Caco-2 (cell line): ENCODE measurements at regions not wholly inside any gene's neighbourhood (a gene's known extent, or its start where the extent isn't known, plus 50 kb on each side); places are given as distances from the start of the nearest gene placed in this dataset.

Source experiments
- BruUV-seq: library from RNA; stranded (reverse); fragments of 400-500 nt; replicated peaks from 2 replicates; lab custom pipeline; 2021; lab: Mats Ljungman, UMichigan
- CTCF ChIA-PET: fragments of 300-600 bp; sonication (Branson Sonifier 250); formaldehyde crosslinking; loops from one replicate; lab custom pipeline; 2022; ENCODE audit warnings: antibody characterized with exemption; lab: Charles Lee
- POLR2A ChIA-PET: fragments of 300-600 bp; sonication (Branson Sonifier 250); formaldehyde crosslinking; loops from one replicate; lab custom pipeline; 2022; ENCODE audit warnings: antibody characterized with exemption; lab: Charles Lee
- DNase-seq, 2 experiments: peaks; one replicate each; pipeline versions ENCODE4 v3.0.0 to v3.0.0-alpha.2; 2020 to 2022
- H3K27me3 ChIP-seq: replicated peaks from 2 replicates; pipeline ENCODE4 v1.6.0; 2011; ENCODE audit warnings: low read length; ENCODE audit not compliant: control insufficient read depth, insufficient read depth
- H3K36me3 ChIP-seq: 2 replicates; pipeline ENCODE4 v1.5.1; 2011; ENCODE audit warnings: low read length; ENCODE audit not compliant: control insufficient read depth, insufficient read depth
- H3K4me1 ChIP-seq: fragments of 250-450 bp; sonication (Bioruptor Pico); 2 replicates; pipeline ENCODE4 v1.5.1; 2020; ENCODE audit warnings: mild to moderate bottlenecking
- H3K4me3 ChIP-seq: 2 replicates; pipeline ENCODE4 v1.5.1; 2011; ENCODE audit warnings: low read depth, mild to moderate bottlenecking, control low read depth, low read length
- H3K9me3 ChIP-seq: fragments of 250-450 bp; sonication (Bioruptor Pico); 2 replicates; pipeline ENCODE4 v1.5.1; 2020; ENCODE audit warnings: mild to moderate bottlenecking, moderate library complexity
- H3K27ac Mint-ChIP-seq: one replicate; pipeline ENCODE4 v1.8.0; 2022; ENCODE audit warnings: mixed read lengths; ENCODE audit not compliant: unreplicated experiment
- H3K27me3 Mint-ChIP-seq: one replicate; pipeline ENCODE4 v1.8.0; 2022; ENCODE audit warnings: mixed read lengths; ENCODE audit not compliant: insufficient read depth, unreplicated experiment
- H3K36me3 Mint-ChIP-seq: one replicate; pipeline ENCODE4 v1.8.0; 2022; ENCODE audit warnings: mild to moderate bottlenecking, mixed read lengths; ENCODE audit not compliant: insufficient read depth, unreplicated experiment
- H3K4me1 Mint-ChIP-seq: one replicate; pipeline ENCODE4 v1.8.0; 2022; ENCODE audit warnings: low read depth, mixed read lengths; ENCODE audit not compliant: unreplicated experiment
- H3K4me3 Mint-ChIP-seq: one replicate; pipeline ENCODE4 v1.8.0; 2022; ENCODE audit warnings: mild to moderate bottlenecking, moderate library complexity, mixed read lengths; ENCODE audit not compliant: unreplicated experiment
- H3K9me3 Mint-ChIP-seq: one replicate; pipeline ENCODE4 v1.8.0; 2022; ENCODE audit warnings: mixed read lengths; ENCODE audit not compliant: unreplicated experiment
- intact Hi-C: fragments of 100-400 bp; cut with micrococcal nuclease; formaldehyde crosslinking; loops from one replicate; pipeline ENCODE4 v1.10.0; 2022; ENCODE audit not compliant: unreplicated experiment
- TF ChIP-seq, protein P1 (sequence below), 2 experiments: fragments of 200-600 bp in 1 of 2; IDR thresholded peaks; 1 replicate in 1 of 2; 2 replicates in 1 of 2; pipeline versions ENCODE4 v1.5.1 to v1.8.0; 2011 to 2022; ENCODE audit warnings: antibody characterized with exemption in 1 of 2, control low read depth in 1 of 2, inconsistent platforms in 1 of 2, low read depth in 1 of 2, low read length in 1 of 2, mild to moderate bottlenecking in 1 of 2, moderate library complexity in 1 of 2; ENCODE audit not compliant: insufficient read depth in 1 of 2, severe bottlenecking in 1 of 2, unreplicated experiment in 1 of 2

DNA sequence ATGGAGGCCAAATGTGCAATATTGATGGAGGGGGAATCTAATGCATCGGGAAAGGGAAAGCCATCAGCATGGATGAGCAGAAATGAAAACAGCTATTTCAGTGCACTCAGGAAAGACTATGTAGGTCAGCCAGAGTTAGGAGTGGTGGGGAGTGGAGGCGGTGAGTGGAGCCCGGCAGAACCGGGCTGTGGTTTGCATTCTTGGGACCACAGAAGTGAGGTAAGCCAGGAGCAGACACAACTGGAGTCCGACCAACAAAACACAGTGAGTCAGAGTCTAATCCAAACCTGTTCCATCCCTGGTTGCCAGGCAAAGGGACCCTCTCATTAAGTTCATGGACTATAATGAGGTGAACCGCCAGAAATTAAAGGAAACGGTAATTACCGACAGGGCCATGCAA is 61.1 kb upstream of the RAB12 start:
- H3K4me3 Mint-ChIP-seq: no peak overlapping the region
- intact Hi-C loops: no loop called here

DNA sequence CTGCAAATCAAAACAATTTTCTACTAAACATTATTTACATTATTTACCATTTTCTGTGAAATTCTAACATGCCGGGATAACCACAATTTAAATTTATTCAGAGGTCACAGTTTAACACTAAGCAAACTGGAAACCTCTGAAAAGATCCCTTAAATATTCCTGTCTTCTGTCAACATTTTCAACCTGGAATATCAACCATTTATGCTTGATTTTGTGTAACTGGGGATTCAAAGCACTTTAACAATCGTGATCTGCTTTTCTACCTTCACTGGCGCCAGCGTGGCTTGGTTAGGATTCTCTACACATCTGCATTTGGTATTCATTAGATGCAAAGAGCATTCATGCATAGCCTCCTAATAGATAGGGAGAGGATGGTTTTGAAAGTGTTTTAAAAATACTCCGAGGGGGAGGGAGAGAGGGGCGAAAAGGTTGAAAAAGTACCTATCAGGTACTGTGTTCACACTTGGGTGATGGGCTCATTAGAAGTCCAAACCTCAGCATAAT is 59.9 kb upstream of the RAB12 start:
- no peak for DNase-seq
- Mint-ChIP-seq H3K4me1 (no peaks in the 10 kb centered on the region), H3K27ac (no peak overlapping the region), H3K27me3 (peaks cover 19% of the 10 kb centered on the region), H3K36me3 (no peaks in the 10 kb centered on the region), H3K4me3 (no peak overlapping the region), H3K9me3 (no peaks in the 10 kb centered on the region)
- H3K4me3 ChIP-seq: no peak overlapping the region
- H3K27me3 ChIP-seq: no peaks in the 10 kb centered on the region; the same call in 1 of the 2 replicates
- intact Hi-C loops: no loop called here
- ChIA-PET CTCF (no interaction called here), POLR2A (no interaction called here)
- no TSS peak for BruUV-seq
- no peaks in the 10 kb centered on the region for H3K4me1 ChIP-seq
- no peaks in the 10 kb centered on the region for H3K36me3 ChIP-seq
- no peaks in the 10 kb centered on the region for H3K9me3 ChIP-seq
- TF ChIP-seq, protein P1, sequence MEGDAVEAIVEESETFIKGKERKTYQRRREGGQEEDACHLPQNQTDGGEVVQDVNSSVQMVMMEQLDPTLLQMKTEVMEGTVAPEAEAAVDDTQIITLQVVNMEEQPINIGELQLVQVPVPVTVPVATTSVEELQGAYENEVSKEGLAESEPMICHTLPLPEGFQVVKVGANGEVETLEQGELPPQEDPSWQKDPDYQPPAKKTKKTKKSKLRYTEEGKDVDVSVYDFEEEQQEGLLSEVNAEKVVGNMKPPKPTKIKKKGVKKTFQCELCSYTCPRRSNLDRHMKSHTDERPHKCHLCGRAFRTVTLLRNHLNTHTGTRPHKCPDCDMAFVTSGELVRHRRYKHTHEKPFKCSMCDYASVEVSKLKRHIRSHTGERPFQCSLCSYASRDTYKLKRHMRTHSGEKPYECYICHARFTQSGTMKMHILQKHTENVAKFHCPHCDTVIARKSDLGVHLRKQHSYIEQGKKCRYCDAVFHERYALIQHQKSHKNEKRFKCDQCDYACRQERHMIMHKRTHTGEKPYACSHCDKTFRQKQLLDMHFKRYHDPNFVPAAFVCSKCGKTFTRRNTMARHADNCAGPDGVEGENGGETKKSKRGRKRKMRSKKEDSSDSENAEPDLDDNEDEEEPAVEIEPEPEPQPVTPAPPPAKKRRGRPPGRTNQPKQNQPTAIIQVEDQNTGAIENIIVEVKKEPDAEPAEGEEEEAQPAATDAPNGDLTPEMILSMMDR (IDR thresholded peaks at IDR 0.05; ENCODE audit: insufficient read depth in 1 of 2, low read depth in 1 of 2, low read length in 1 of 2, severe bottlenecking in 1 of 2, unreplicated experiment in 1 of 2): no peak

More for the DNA sequence above, 61.1 kb upstream of the RAB12 start:
- Histone ChIP-seq H3K27me3 (no peaks in the 10 kb centered on the region; the same call in none of the 2 replicates), H3K36me3 (no peaks in the 10 kb centered on the region), H3K4me3 (no peak overlapping the region), H3K4me1 (no peaks in the 10 kb centered on the region), H3K9me3 (no peaks in the 10 kb centered on the region)
- peaks cover 21% of the 10 kb centered on the region for H3K27me3 Mint-ChIP-seq
- ChIA-PET CTCF (no interaction called here), POLR2A (no interaction called here)
- BruUV-seq: no TSS peak
- DNase-seq: no peak
- no peaks in the 10 kb centered on the region for H3K36me3 Mint-ChIP-seq
- H3K4me1 Mint-ChIP-seq: no peaks in the 10 kb centered on the region
- H3K27ac Mint-ChIP-seq: no peak overlapping the region
- TF ChIP-seq, protein P1 (IDR thresholded peaks at IDR 0.05; ENCODE audit: insufficient read depth in 1 of 2, low read depth in 1 of 2, low read length in 1 of 2, severe bottlenecking in 1 of 2, unreplicated experiment in 1 of 2): no peak
- H3K9me3 Mint-ChIP-seq: no peaks in the 10 kb centered on the region

DNA sequence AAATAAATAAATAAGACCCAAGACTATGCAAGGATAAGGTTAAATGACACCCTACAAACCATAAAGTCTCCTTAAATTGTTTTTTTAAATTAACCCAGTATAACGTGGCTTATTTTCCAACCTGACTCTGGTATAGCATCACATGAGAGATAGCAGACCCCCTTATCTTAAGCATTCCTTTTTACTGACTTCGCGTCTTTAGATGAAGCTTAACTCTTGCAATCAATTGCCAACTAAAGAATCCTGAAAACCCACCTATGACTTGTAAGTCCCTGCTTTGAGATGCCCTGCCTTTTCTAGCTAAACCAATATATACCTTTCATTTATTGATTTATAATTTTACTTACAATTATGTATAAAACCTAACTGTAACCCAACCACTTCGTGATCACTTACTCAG is 57.1 kb upstream of the RAB12 start:
- no peak overlapping the region for H3K27ac Mint-ChIP-seq
- CTCF ChIA-PET: no interaction called here

More for the DNA sequence above, 57.1 kb upstream of the RAB12 start:
- POLR2A ChIA-PET: no interaction called here
- Mint-ChIP-seq H3K36me3 (no peaks in the 10 kb centered on the region), H3K9me3 (no peaks in the 10 kb centered on the region), H3K4me1 (no peaks in the 10 kb centered on the region), H3K4me3 (no peak overlapping the region), H3K27me3 (peaks cover 13% of the 10 kb centered on the region)
- no peak overlapping the region for H3K4me3 ChIP-seq
- no peaks in the 10 kb centered on the region for H3K36me3 ChIP-seq
- BruUV-seq: no TSS peak
- DNase-seq: no peak
- intact Hi-C loops: no loop called here
- TF ChIP-seq, protein P1 (IDR thresholded peaks at IDR 0.05; ENCODE audit: insufficient read depth in 1 of 2, low read depth in 1 of 2, low read length in 1 of 2, severe bottlenecking in 1 of 2, unreplicated experiment in 1 of 2): no peak
- H3K4me1 ChIP-seq: no peaks in the 10 kb centered on the region
- no peaks in the 10 kb centered on the region; the same call in 1 of the 2 replicates for H3K27me3 ChIP-seq
- no peaks in the 10 kb centered on the region for H3K9me3 ChIP-seq
